ENCODE measurements at regions not wholly inside any gene's neighbourhood (a gene's known extent, or its start where the extent isn't known, plus 50 kb on each side); places are given as distances from the start of the nearest gene placed in this dataset.
"Not testable (repeated sequence)": the region's sequence is repeated elsewhere in the genome, so short reads cannot be mapped to it uniquely, and the experiment has no call there.

DNA sequence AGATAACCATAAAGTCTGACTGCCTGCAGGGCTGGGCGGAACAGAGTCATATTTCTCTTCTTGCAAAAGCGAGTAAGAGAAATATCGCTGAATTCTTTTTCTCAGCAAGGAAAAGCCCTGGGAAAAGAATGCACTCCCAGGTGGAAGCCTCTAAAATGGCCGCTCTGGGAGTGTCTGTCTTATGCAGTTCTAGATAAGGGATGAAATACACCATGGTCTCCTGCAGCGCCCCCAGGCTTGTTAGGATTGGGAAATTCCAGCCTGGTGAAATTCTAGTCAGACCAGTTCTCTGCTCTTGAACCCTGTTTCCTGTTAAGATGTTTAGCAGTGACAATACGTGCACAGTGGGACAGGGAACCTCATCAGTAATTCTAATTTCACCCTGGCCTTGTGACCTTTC is 362.2 kb downstream of the GJA1 start:
- TF ChIP-seq, protein P1, sequence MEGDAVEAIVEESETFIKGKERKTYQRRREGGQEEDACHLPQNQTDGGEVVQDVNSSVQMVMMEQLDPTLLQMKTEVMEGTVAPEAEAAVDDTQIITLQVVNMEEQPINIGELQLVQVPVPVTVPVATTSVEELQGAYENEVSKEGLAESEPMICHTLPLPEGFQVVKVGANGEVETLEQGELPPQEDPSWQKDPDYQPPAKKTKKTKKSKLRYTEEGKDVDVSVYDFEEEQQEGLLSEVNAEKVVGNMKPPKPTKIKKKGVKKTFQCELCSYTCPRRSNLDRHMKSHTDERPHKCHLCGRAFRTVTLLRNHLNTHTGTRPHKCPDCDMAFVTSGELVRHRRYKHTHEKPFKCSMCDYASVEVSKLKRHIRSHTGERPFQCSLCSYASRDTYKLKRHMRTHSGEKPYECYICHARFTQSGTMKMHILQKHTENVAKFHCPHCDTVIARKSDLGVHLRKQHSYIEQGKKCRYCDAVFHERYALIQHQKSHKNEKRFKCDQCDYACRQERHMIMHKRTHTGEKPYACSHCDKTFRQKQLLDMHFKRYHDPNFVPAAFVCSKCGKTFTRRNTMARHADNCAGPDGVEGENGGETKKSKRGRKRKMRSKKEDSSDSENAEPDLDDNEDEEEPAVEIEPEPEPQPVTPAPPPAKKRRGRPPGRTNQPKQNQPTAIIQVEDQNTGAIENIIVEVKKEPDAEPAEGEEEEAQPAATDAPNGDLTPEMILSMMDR (tag by site-specific recombination; IDR thresholded peaks at IDR 0.05) = not testable (repeated sequence)
- TF ChIP-seq ZBTB8A (tag by site-specific recombination; IDR thresholded peaks at IDR 0.05); ZNF302 (tag by site-specific recombination; IDR thresholded peaks at IDR 0.05; ENCODE audit: low read depth); ZBTB21 (tag by site-specific recombination; IDR thresholded peaks at IDR 0.05); PRDM1 (tag by site-specific recombination; IDR thresholded peaks at IDR 0.05); ZNF354C (tag by site-specific recombination; IDR thresholded peaks at IDR 0.05; ENCODE audit: borderline replicate concordance, low read depth); ZBTB7A (tag by site-specific recombination; IDR thresholded peaks at IDR 0.05; ENCODE audit: low read depth): not testable (repeated sequence)
